HG02610 (cell line): ENCODE measurements at regions not wholly inside any gene's neighbourhood (a gene's known extent, or its start where the extent isn't known, plus 50 kb on each side); places are given as distances from the start of the nearest gene placed in this dataset.
"Not testable (repeated sequence)": the region's sequence is repeated elsewhere in the genome, so short reads cannot be mapped to it uniquely, and the experiment has no call there.

Source experiments
- ATAC-seq: cut with Tn5 transposase; IDR thresholded peaks from one replicate; pipeline ENCODE4 v1.9.1; 2021; ENCODE audit warnings: mild to moderate bottlenecking, moderate library complexity; ENCODE audit not compliant: unreplicated experiment

GRCh38 chr7:120110169-120110568 lies 162.8 kb upstream of the KCND2 start:
- ATAC-seq, result no peak

GRCh38 chr7:120114626-120115025 lies 158.3 kb upstream of the KCND2 start:
- ATAC-seq, result no peak

DNA sequence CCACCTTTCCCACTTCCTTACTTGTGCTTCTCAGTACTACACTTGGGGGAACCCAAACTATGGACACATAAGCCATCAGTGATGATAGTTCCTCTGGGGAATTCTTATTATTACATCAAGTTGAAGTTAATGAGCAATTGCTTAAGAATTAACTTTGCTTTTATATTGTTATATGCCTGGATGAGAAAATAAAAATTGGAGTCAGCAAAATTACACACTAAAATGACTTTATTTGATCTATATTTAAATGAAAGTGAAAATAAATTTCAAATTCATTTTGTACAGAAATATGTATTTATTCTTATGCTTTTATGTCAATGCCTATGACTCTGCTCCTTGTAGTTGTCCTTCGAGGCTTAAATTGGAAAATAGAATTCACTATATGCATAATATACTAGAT lies 149.4 kb upstream of the KCND2 start:
- no peak for ATAC-seq

- no peak for ATAC-seq
These were observed 141.7 kb upstream of the KCND2 start for GRCh38 chr7:120131096-120131839.

DNA sequence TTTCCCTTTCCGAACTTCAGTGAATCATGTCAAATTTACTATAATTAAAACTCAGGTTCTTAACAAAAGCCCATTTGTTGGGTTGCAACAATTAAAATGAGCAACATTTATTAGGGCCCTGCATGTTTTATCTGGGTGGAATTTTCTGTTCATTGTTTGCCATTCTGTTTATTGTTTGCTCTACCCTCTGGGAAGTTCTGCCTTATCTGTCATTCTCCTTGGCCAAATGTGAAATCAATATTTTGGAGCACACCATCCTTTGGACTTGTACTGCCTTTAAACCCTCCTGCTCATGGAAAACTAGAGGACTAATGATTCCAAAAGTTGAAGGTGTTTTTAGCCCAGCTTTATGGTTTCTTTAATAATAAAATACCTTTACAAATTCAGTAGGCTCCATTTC lies 134.5 kb upstream of the KCND2 start:
- ATAC-seq, result no peak

DNA sequence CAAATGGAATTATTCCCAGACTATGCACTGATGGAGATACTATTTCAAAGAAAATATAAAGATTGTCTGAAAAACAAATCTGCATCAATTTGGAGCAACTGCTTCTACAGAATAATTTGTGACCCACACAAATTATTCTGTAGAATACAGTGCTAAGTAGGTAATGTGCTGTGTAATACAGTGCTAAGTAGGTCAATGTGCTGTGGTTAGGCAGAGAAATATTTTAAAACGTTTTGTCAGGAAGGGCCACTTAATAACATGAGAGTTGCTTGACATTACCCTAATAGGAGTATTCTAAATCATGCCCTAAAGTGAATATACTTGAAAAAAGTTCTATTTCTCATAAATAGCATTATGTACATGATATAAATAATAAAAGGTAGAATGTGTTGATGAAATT lies 116.5 kb upstream of the KCND2 start:
- no peak for ATAC-seq

GRCh38 chr7:120160166-120160565 lies 112.8 kb upstream of the KCND2 start:
- ATAC-seq, result no peak

- no peak for ATAC-seq
These were observed 109.5 kb upstream of the KCND2 start for GRCh38 chr7:120163449-120163848.

- no peak for ATAC-seq
These were observed 107.7 kb upstream of the KCND2 start for GRCh38 chr7:120165227-120165626.

GRCh38 chr7:120168066-120168465 lies 104.9 kb upstream of the KCND2 start:
- ATAC-seq, result no peak

GRCh38 chr7:120169996-120170783 lies 102.8 kb upstream of the KCND2 start:
- no peak for ATAC-seq

GRCh38 chr7:120170834-120171233 lies 102.1 kb upstream of the KCND2 start:
- no peak for ATAC-seq

DNA sequence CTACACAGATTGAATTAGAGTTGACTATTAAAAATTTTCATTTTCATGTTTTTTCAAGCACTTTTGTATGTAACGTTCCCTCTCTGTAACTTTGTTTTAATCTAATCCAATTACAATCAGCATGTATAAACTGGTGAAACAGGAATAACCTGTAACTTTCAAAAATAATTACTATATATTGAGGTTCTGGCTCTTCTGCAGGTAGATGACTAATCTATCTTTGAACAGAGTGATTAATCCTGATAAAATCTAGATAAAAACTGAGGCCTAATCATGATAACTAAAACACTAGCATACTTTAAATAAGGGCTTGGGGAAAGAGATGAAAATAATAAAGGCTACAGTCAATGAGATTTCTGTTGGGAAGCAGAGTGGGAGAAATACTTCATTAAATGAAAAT lies 101.6 kb upstream of the KCND2 start:
- ATAC-seq, result no peak

DNA sequence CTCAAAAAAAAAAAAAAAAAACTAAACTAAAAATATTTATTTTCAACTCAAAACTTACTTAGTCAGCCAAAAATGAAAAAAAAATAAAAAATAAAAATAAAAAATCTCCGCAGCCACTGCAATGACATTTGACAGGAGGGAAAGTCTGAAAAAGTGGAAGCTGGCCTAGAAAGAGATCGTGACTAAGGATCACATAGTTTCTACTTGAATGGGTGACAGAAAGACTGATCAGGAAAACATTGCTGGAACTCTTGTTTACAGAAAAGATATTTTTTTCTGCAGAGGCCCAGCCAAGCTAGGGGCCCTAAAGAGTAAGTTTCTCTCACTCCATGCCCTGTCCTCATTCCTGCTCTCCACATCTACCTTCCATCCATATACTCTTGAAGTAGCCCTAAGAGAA lies 92.8 kb upstream of the KCND2 start:
- no peak for ATAC-seq

- no peak for ATAC-seq
These were observed 91.5 kb upstream of the KCND2 start for GRCh38 chr7:120181499-120181898.

DNA sequence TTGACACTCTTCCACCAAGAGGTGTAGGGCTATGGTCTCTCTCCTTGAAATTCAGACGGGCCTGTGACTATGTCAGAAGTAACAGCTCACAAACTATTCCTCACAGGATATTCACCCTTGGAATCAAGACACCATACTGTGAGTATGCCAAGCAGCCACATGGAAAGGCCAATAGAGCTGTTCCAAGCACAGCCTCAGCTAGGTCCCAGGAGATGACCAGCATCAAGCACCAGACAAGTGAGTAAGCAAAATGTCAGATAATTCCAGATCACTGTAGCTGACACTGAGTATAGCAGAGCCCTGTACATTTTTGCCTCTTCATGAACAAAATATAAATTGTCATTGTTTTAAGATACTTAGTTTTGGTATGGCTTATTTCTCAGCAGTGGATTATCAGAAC lies 88.1 kb upstream of the KCND2 start:
- ATAC-seq, result no peak

GRCh38 chr7:120185940-120186682 lies 86.9 kb upstream of the KCND2 start:
- no peak for ATAC-seq

GRCh38 chr7:120186688-120187087 lies 86.3 kb upstream of the KCND2 start:
- ATAC-seq, result no peak

DNA sequence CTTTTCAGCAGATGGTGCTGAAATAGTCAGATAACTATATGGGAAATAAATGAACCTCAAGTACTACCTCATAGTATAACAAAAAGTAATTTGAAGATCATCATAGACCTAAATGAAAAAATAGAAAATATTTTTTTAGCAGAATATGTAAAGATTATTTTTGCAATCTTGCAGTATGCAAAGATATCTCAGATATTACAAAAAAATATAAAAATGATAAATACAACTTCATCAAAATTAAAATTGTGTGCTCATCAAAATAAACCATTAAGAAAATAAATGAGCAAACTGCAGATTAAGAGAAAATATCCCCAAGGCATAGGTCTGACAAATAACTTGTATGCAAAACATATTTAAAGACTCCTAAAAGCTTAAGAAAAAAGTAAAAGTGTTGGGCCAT lies 83.4 kb upstream of the KCND2 start:
- no peak for ATAC-seq

- no peak for ATAC-seq
These were observed 82.9 kb upstream of the KCND2 start for GRCh38 chr7:120190109-120190508.

GRCh38 chr7:120190566-120190965 lies 82.4 kb upstream of the KCND2 start:
- ATAC-seq, result no peak

GRCh38 chr7:120191423-120191822 lies 81.6 kb upstream of the KCND2 start:
- ATAC-seq, result not testable (repeated sequence)
